Heart left ventricle (tissue), 13 donors: ENCODE measurements at regions not wholly inside any gene's neighbourhood (a gene's known extent, or its start where the extent isn't known, plus 50 kb on each side); places are given as distances from the start of the nearest gene placed in this dataset.

Source experiments
- POLR2A ChIP-seq, 2 donors: fragments of 450-650 bp; IDR thresholded peaks; one replicate each; pipeline ENCODE4 v1.6.1; 2017; ENCODE audit warnings: antibody characterized with exemption in 2 of 2, mild to moderate bottlenecking in 2 of 2, moderate library complexity in 2 of 2
- TF ChIP-seq, protein P1 (sequence below), 12 donors: fragments of 200-600 bp; sonication (generic) in 4 of 12; IDR thresholded peaks; one replicate each; pipeline versions ENCODE4 v1.5.0 to v1.8.0; 2018 to 2022; ENCODE audit warnings: antibody characterized with exemption in 12 of 12, mild to moderate bottlenecking in 5 of 12
- donor health status: ischemic (EF 13 %, LVEDD 7.1; RV severe dilation, severe dysfunction).
- donor health status: DM: no; HTN: yes; CAD: no.
- donor health status: DM: no; HTN: no; CAD: no.
- donor health status: ischemic (EF 25% LVEDD 6.9; RV normal size, moderate dysfunction).
- donor health status: ischemic (EF 25% LVEDD 5.7; RV mildly dilated, moderate dysfunction).
- donor health status: ischemic (EF 35%, LVEDD 5.7; RV mildly dilated, moderate dysfunction).
- donor health status: nonischemic (EF 11% LVEDD 7.7; RV severe dilation, severe dysfunction).
- donor health status: DM: yes; HTN: yes; CAD: no.
- donor health status: PGD.
- donor health status: ischemic (EF 29% LVEDD 5.4; RV normal size, mild dysfunction).
- donor health status: nonischemic (EF 23%, LVEDD 6.1; RV moderate dilation, normal function).

DNA sequence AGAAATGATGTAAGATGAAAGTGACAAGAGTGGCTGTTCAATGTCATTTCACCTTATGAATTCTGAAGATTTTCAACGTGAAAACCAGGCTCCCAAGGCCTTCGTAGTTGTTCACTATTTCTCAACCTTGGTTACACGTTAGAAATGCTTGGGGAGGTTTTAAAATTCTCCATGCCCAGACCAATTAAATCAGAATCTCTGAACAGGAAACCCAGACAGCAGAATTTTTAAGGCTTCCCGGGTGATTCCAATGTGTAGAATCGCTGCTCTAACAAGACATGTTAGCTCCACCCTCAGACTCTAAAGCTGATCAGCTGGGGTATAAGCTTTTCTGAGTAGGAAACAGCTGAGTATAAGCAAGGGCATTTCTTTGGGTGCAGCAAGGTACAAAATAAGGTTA is 160.4 kb upstream of the TET2 start:
- TF ChIP-seq, protein P1, sequence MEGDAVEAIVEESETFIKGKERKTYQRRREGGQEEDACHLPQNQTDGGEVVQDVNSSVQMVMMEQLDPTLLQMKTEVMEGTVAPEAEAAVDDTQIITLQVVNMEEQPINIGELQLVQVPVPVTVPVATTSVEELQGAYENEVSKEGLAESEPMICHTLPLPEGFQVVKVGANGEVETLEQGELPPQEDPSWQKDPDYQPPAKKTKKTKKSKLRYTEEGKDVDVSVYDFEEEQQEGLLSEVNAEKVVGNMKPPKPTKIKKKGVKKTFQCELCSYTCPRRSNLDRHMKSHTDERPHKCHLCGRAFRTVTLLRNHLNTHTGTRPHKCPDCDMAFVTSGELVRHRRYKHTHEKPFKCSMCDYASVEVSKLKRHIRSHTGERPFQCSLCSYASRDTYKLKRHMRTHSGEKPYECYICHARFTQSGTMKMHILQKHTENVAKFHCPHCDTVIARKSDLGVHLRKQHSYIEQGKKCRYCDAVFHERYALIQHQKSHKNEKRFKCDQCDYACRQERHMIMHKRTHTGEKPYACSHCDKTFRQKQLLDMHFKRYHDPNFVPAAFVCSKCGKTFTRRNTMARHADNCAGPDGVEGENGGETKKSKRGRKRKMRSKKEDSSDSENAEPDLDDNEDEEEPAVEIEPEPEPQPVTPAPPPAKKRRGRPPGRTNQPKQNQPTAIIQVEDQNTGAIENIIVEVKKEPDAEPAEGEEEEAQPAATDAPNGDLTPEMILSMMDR (IDR thresholded peaks at IDR 0.05), result no peak
- TF ChIP-seq POLR2A (IDR thresholded peaks at IDR 0.05), result no peak
